Neural cell (in vitro differentiated cells): ENCODE measurements at regions not wholly inside any gene's neighbourhood (a gene's known extent, or its start where the extent isn't known, plus 50 kb on each side); places are given as distances from the start of the nearest gene placed in this dataset.
A peak's percentile ranks its signal among the peaks of the same experiment; 100 is the strongest.

Experiments
- H2AFZ ChIP-seq: fragments of 200-600, 300-800 bp; sonication (generic), shearing (Covaris generic); 2 replicates; pipeline ENCODE4 v1.6.0; 2014; ENCODE audit warnings: low read depth, mild to moderate bottlenecking, antibody characterized with exemption, low read length, moderate library complexity
- H3F3A ChIP-seq: fragments of 200-600 bp; shearing (Covaris generic); 2 replicates; pipeline ENCODE4 v1.6.1; 2016; ENCODE audit warnings: mild to moderate bottlenecking, moderate library complexity, mixed read lengths, antibody characterized with exemption, low read length; ENCODE audit not compliant: insufficient read depth, poor library complexity, severe bottlenecking
- H3K27ac ChIP-seq: fragments of 200-600, 300-800 bp; sonication (generic), shearing (Covaris generic); 2 replicates; pipeline ENCODE4 v1.5.1; 2014; ENCODE audit warnings: mild to moderate bottlenecking, low read length, moderate library complexity
- H3K27me3 ChIP-seq: fragments of 300-800, 200-600 bp; sonication (generic), shearing (Covaris generic); 2 replicates; pipeline ENCODE4 v1.6.0; 2014; ENCODE audit warnings: mild to moderate bottlenecking, low read depth, low read length, moderate library complexity; ENCODE audit not compliant: insufficient read depth
- H3K36me3 ChIP-seq: fragments of 300-800, 200-600 bp; sonication (generic), shearing (Covaris generic); 2 replicates; pipeline ENCODE4 v1.5.1; 2014; ENCODE audit warnings: mild to moderate bottlenecking, antibody characterized with exemption, low read length, moderate library complexity; ENCODE audit not compliant: insufficient read depth
- H3K4me2 ChIP-seq: fragments of 300-800, 200-600 bp; sonication (generic), shearing (Covaris generic); 2 replicates; pipeline ENCODE4 v1.6.0; 2014; ENCODE audit warnings: mild to moderate bottlenecking, low read length
- H3K4me3 ChIP-seq: fragments of 300-800, 200-600 bp; sonication (generic), shearing (Covaris generic); 2 replicates; pipeline ENCODE4 v1.5.1; 2014; ENCODE audit warnings: mild to moderate bottlenecking, low read length, moderate library complexity
- H3K79me2 ChIP-seq: fragments of 200-600 bp; shearing (Covaris generic); replicated peaks from 2 replicates; pipeline ENCODE4 v1.6.0; 2014; ENCODE audit warnings: mild to moderate bottlenecking, low read length, moderate library complexity; ENCODE audit not compliant: insufficient read depth
- H3K9ac ChIP-seq: fragments of 300-800, 200-600 bp; sonication (generic), shearing (Covaris generic); 2 replicates; pipeline ENCODE4 v1.6.1; 2016; ENCODE audit warnings: mild to moderate bottlenecking, low read length, mixed read lengths
- H3K9me2 ChIP-seq: fragments of 200-600 bp; shearing (Covaris generic); 2 replicates; pipeline ENCODE4 v1.6.1; 2016; ENCODE audit warnings: mild to moderate bottlenecking, low read length, mixed read lengths; ENCODE audit not compliant: insufficient read depth
- H3K9me3 ChIP-seq: fragments of 200-600, 300-800 bp; sonication (generic), shearing (Covaris generic); 2 replicates; pipeline ENCODE4 v1.6.1; 2016; ENCODE audit warnings: mild to moderate bottlenecking, mixed run types, low read length, moderate library complexity, mixed read lengths
- H4K20me1 ChIP-seq: fragments of 200-600 bp; shearing (Covaris generic); 2 replicates; pipeline ENCODE4 v1.6.1; 2016; ENCODE audit warnings: mild to moderate bottlenecking, mixed run types; ENCODE audit not compliant: insufficient read depth
- CTCF ChIP-seq: fragments of 450-650 bp; IDR thresholded peaks from 2 replicates; pipeline ENCODE4 v1.5.1; 2014; ENCODE audit warnings: antibody characterized with exemption, mild to moderate bottlenecking, moderate library complexity; ENCODE audit not compliant: poor library complexity, severe bottlenecking
- EP300 ChIP-seq: fragments of 450-650 bp; conservative IDR thresholded peaks from 2 replicates; pipeline ENCODE4 v1.6.1; 2014; ENCODE audit warnings: antibody characterized with exemption, mild to moderate bottlenecking, moderate library complexity; ENCODE audit not compliant: poor library complexity, severe bottlenecking
- EZH2 ChIP-seq: fragments of 200-600, 300-800 bp; shearing (Covaris generic), sonication (generic); IDR thresholded peaks from 2 replicates; pipeline ENCODE4 v1.6.1; 2014; ENCODE audit warnings: antibody characterized with exemption, low read length, borderline replicate concordance, mild to moderate bottlenecking; ENCODE audit not compliant: insufficient read depth, poor library complexity, severe bottlenecking
- MXI1 ChIP-seq: fragments of 450-650 bp; conservative IDR thresholded peaks from 2 replicates; pipeline ENCODE4 v1.6.1; 2014; ENCODE audit warnings: antibody characterized with exemption, mild to moderate bottlenecking; ENCODE audit not compliant: poor library complexity, severe bottlenecking
- POLR2AphosphoS5 ChIP-seq: IDR thresholded peaks from 2 replicates; pipeline ENCODE4 v1.6.1; 2012
- RAD21 ChIP-seq: fragments of 450-650 bp; conservative IDR thresholded peaks from 2 replicates; pipeline ENCODE4 v1.6.1; 2014; ENCODE audit warnings: antibody characterized with exemption, mild to moderate bottlenecking, moderate library complexity
- REST ChIP-seq: IDR thresholded peaks from 2 replicates; pipeline ENCODE4 v1.6.1; 2012; ENCODE audit warnings: borderline replicate concordance
- SMC3 ChIP-seq: fragments of 450-650 bp; conservative IDR thresholded peaks from 2 replicates; pipeline ENCODE4 v1.6.1; 2014; ENCODE audit warnings: antibody characterized with exemption, mild to moderate bottlenecking, moderate library complexity; ENCODE audit not compliant: poor library complexity
- TAF1 ChIP-seq: IDR thresholded peaks from 2 replicates; pipeline ENCODE4 v1.6.1; 2012; ENCODE audit warnings: low read depth

GRCh38 chr20:51121272-51121671 lies 98.4 kb upstream of the KCNG1 start:
- Histone ChIP-seq H3K9me2 (no peaks in the 10 kb centered on the region), H3K9me3 (no peaks in the 10 kb centered on the region), H3K27ac (peak overlapping the region; percentile 68), H3K36me3 (no peaks in the 10 kb centered on the region), H2AFZ (no peak overlapping the region), H3K9ac (no peak overlapping the region), H3K4me3 (no peak overlapping the region), H3K27me3 (no peaks in the 10 kb centered on the region), H3K79me2 (no peaks in the 10 kb centered on the region), H3K4me2 (no peak overlapping the region), H4K20me1 (no peaks in the 10 kb centered on the region), H3F3A (no peaks in the 10 kb centered on the region)
- TF ChIP-seq RAD21 (no peak), TAF1 (no peak), EZH2 (no peak), MXI1 (no peak), POLR2AphosphoS5 (no peak), CTCF (no peak), REST (no peak), SMC3 (no peak), EP300 (no peak)

GRCh38 chr20:51120868-51121267 lies 98.0 kb upstream of the KCNG1 start:
- Histone ChIP-seq H3K27me3 (no peaks in the 10 kb centered on the region), H3K9me3 (no peaks in the 10 kb centered on the region), H3K27ac (no peak overlapping the region), H3K4me2 (no peak overlapping the region), H3K36me3 (no peaks in the 10 kb centered on the region), H3K79me2 (no peaks in the 10 kb centered on the region), H2AFZ (no peak overlapping the region), H3F3A (no peaks in the 10 kb centered on the region), H3K9me2 (no peaks in the 10 kb centered on the region), H4K20me1 (no peaks in the 10 kb centered on the region), H3K9ac (no peak overlapping the region), H3K4me3 (no peak overlapping the region)
- TF ChIP-seq REST (no peak), POLR2AphosphoS5 (no peak), RAD21 (no peak), SMC3 (no peak), EP300 (no peak)
